Lower leg skin (tissue), 4 donors: ENCODE measurements at regions not wholly inside any gene's neighbourhood (a gene's known extent, or its start where the extent isn't known, plus 50 kb on each side); places are given as distances from the start of the nearest gene placed in this dataset.

ENCODE experiments used
- DNase-seq, 2 donors: peaks; one replicate each; pipeline ENCODE4 v3.0.0-alpha.2; 2019; ENCODE audit warnings: low spot score in 2 of 2
- H3K4me3 ChIP-seq: fragments of 200-600 bp; sonication (generic); 2 replicates; pipeline ENCODE4 v1.5.1; 2017; ENCODE audit warnings: mild to moderate bottlenecking, low read depth; ENCODE audit not compliant: poor library complexity, severe bottlenecking
- POLR2A ChIP-seq, 2 donors: fragments of 450-650 bp; IDR thresholded peaks; one replicate each; pipeline ENCODE4 v1.6.1; 2016 to 2017; ENCODE audit warnings: antibody characterized with exemption in 2 of 2, mild to moderate bottlenecking in 1 of 2, moderate library complexity in 1 of 2
- WGBS, 2 donors: methylation state at CpG; one replicate each; pipeline ENCODE4 v1.1.5; 2018; 5-methylcytosine and 5-hydroxymethylcytosine counted together
- intact Hi-C: fragments of 100-400 bp; cut with DNase I; formaldehyde crosslinking; loops from one replicate; pipeline ENCODE4 v1.15.0; 2023; ENCODE audit warnings: low total_unique reads
- TF ChIP-seq, protein P1 (sequence below), 3 donors: fragments of 450-650 bp; IDR thresholded peaks; one replicate each; pipeline ENCODE4 v1.5.1; 2016; ENCODE audit warnings: antibody characterized with exemption in 3 of 3, mild to moderate bottlenecking in 3 of 3, moderate library complexity in 2 of 3

DNA sequence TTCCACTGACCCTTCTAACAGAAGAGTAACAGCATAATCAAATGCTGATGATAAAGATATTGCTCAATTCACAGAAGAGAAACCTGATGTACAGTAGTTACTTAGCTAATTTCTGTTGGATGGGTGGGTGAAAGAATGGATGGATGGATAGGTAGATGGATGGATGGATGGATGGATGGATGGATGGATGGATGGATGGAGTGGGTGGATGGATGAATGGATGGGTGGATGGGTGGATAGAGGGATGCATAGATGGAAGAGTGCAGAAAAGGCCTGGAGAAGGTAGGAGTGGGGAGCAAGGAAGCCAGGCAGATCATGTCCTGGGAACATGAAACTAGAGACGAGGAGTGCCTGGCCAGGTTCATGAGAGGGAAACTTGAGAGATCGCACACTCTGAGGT, 520.9 kb downstream of the BCL11B start:
- DNase-seq, result peak in 1 of 2 donors; percentile 2
- intact Hi-C loops, result no loop called here
- 88 to 91% methylated on average over 2 of the region's 2 CpGs for WGBS, 2 donors
- no peak overlapping the region for H3K4me3 ChIP-seq
- TF ChIP-seq, protein P1, sequence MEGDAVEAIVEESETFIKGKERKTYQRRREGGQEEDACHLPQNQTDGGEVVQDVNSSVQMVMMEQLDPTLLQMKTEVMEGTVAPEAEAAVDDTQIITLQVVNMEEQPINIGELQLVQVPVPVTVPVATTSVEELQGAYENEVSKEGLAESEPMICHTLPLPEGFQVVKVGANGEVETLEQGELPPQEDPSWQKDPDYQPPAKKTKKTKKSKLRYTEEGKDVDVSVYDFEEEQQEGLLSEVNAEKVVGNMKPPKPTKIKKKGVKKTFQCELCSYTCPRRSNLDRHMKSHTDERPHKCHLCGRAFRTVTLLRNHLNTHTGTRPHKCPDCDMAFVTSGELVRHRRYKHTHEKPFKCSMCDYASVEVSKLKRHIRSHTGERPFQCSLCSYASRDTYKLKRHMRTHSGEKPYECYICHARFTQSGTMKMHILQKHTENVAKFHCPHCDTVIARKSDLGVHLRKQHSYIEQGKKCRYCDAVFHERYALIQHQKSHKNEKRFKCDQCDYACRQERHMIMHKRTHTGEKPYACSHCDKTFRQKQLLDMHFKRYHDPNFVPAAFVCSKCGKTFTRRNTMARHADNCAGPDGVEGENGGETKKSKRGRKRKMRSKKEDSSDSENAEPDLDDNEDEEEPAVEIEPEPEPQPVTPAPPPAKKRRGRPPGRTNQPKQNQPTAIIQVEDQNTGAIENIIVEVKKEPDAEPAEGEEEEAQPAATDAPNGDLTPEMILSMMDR (IDR thresholded peaks at IDR 0.05), result no peak
- TF ChIP-seq POLR2A (IDR thresholded peaks at IDR 0.05), result no peak

DNA sequence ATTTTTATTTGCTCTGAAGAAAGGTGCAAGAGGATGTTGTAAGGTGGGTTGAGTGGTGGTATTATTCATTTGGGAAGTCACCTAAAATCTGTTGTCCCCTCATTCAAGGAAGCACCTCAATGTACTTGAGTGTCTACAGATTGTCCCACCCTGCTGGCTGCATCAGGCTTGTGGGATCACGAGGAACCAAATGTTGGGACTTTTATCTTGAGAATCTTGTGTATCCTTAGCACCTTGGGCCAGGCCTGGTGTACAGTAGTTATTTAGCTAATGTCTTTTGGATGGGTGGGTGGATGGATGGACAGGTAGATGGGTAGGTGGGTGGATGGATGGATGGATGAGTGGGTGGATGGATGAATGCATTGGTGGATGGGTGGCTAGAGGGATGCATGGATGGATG, 519.3 kb downstream of the BCL11B start:
- H3K4me3 ChIP-seq, result no peak overlapping the region
- DNase-seq, result peak in 1 of 2 donors; percentile 5
- WGBS, 2 donors, result 95 to 96% methylated on average over 1 of the region's 1 CpG
- TF ChIP-seq, protein P1 (IDR thresholded peaks at IDR 0.05), result no peak
- no peak for TF ChIP-seq POLR2A (IDR thresholded peaks at IDR 0.05)
- intact Hi-C loops, result no loop called here

DNA sequence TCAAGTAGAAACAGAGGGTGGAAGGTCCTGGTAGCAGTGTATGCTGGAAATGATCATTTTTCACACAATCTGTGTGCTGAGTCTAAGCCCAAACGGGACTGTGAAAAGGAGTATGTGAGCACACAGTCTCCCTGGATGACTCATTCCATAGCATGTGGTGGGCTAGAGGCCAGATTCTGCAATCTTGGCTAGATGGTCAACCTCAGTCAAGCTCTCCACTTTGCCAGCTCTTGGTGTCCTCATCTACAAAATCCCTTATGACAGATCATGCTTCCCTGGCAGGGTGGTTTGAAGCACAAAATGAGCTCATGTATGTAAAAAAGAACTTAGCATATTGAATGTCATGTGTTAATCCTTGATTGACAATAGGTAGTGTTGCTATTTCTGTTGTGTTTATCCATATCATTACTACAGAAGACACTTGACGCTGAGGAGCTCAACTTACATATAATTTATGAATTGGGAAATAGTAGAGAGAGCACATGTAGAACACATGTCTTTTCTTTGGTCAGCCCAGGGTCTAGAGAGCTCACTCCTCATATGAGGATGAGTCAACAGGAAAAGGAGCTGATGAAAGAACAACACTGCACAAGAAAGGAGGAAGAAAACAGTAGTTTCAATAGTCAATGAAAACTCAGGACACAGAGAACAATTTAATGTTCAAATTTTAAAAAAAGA, 517.5 kb downstream of the BCL11B start:
- 26 to 47% methylated on average over 2 of the region's 2 CpGs for WGBS, 2 donors
- no peak for TF ChIP-seq POLR2A (IDR thresholded peaks at IDR 0.05)
- TF ChIP-seq, protein P1 (IDR thresholded peaks at IDR 0.05), result no peak
- intact Hi-C loops, result no loop called here
- no peak overlapping the region for H3K4me3 ChIP-seq
- peak; percentile 44 to 90 for DNase-seq

DNA sequence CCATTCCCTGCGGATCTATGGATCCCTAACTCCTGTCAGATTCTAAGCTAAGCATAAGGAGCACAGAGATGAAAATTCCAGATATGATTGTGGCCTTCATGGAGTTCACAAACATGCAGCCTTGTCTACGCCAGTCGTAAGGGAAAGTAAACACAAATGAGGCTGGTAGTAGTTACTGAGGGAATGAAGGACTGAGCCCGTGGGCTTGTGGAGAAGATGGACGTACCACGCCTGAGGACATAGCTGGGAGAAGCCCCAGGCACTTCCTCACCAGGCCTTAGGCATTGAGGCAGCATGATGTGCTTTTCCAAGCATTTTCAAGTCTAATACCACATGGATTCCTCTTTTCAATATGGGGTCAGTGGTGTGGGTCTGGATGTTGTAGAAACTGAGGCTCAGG, 515.2 kb downstream of the BCL11B start:
- intact Hi-C loops, result no loop called here
- TF ChIP-seq POLR2A (IDR thresholded peaks at IDR 0.05), result no peak
- TF ChIP-seq, protein P1 (IDR thresholded peaks at IDR 0.05), result no peak
- WGBS, 2 donors, result 92 to 94% methylated on average over 6 of the region's 6 CpGs
- no peak for DNase-seq
- no peak overlapping the region for H3K4me3 ChIP-seq

DNA sequence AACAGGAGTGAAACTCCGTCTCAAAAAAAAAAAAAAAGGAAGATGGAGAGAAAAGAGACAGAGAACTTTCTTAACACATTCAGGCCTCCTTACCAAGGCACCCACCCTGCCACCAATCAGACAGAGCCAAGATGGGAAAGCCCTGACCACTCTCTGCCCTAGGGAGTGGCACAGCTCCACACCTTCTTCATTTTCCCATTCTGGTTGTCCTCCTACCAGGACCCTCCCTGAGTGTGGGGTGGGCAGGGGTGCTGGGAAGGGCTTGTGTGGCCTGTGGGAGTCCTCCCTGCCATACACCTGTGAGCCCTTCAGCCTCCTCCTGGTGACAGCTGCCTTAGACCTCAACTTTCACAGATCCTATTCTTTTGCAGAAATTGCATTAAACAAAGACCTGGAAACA, 513.6 kb downstream of the BCL11B start:
- intact Hi-C loops, result no loop called here
- 88 to 94% methylated on average over 1 of the region's 1 CpG for WGBS, 2 donors
- no peak for DNase-seq
- no peak overlapping the region for H3K4me3 ChIP-seq
- TF ChIP-seq POLR2A (IDR thresholded peaks at IDR 0.05), result no peak
- TF ChIP-seq, protein P1 (IDR thresholded peaks at IDR 0.05), result no peak

DNA sequence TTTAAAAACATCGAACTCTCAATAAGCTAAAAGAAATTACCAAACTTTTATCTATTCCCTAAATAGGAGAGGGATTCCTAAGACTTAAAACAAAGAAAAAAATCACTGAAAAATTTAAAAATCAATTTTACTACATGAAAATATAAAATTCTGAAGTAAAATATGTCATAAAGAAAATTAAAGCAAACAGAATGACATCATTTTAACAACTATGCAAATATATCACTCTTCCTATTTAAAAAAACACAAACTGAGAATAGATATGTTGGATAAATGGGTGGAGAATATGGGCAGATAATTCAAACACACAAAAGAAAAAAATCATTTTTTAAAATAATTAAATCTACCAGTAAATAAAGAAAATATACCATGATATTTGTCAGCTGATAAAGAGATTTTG, 510.0 kb downstream of the BCL11B start:
- 93 to 95% methylated on average over 1 of the region's 1 CpG for WGBS, 2 donors
- H3K4me3 ChIP-seq, result no peak overlapping the region
- TF ChIP-seq POLR2A (IDR thresholded peaks at IDR 0.05), result no peak
- TF ChIP-seq, protein P1 (IDR thresholded peaks at IDR 0.05), result no peak
- DNase-seq, result no peak
- intact Hi-C loops, result no loop called here
